Calu3 (cell line): ENCODE measurements at regions not wholly inside any gene's neighbourhood (a gene's known extent, or its start where the extent isn't known, plus 50 kb on each side); places are given as distances from the start of the nearest gene placed in this dataset.

Source experiments
- BruUV-seq: library from RNA; stranded (reverse); fragments of 400-500 nt; replicated peaks from 2 replicates; lab custom pipeline; 2021; lab: Mats Ljungman, UMichigan
- CTCF ChIA-PET: fragments of 300-600 bp; sonication (Branson Sonifier 250); formaldehyde crosslinking; loops from one replicate; lab custom pipeline; 2022; ENCODE audit warnings: antibody characterized with exemption; lab: Charles Lee
- DNase-seq: peaks from one replicate; pipeline ENCODE4 v3.0.0; 2022
- H3K27ac Mint-ChIP-seq: one replicate; pipeline ENCODE4 v1.8.0; 2022; ENCODE audit warnings: mixed read lengths; ENCODE audit not compliant: unreplicated experiment
- H3K27me3 Mint-ChIP-seq: one replicate; pipeline ENCODE4 v1.8.0; 2022; ENCODE audit warnings: mixed read lengths; ENCODE audit not compliant: unreplicated experiment
- H3K36me3 Mint-ChIP-seq: one replicate; pipeline ENCODE4 v1.8.0; 2022; ENCODE audit warnings: mild to moderate bottlenecking, moderate library complexity, mixed read lengths; ENCODE audit not compliant: insufficient read depth, unreplicated experiment
- H3K4me1 Mint-ChIP-seq: one replicate; pipeline ENCODE4 v1.8.0; 2022; ENCODE audit warnings: mild to moderate bottlenecking, low read depth, mixed read lengths; ENCODE audit not compliant: unreplicated experiment
- H3K4me3 Mint-ChIP-seq: one replicate; pipeline ENCODE4 v1.8.0; 2022; ENCODE audit warnings: mild to moderate bottlenecking, low read depth, moderate library complexity, mixed read lengths; ENCODE audit not compliant: unreplicated experiment
- H3K9me3 Mint-ChIP-seq: one replicate; pipeline ENCODE4 v1.8.0; 2022; ENCODE audit warnings: low read depth, mixed read lengths; ENCODE audit not compliant: unreplicated experiment
- CTCF ChIP-seq: fragments of 200-600 bp; IDR thresholded peaks from one replicate; pipeline ENCODE4 v1.8.0; 2022; ENCODE audit warnings: antibody characterized with exemption; ENCODE audit not compliant: unreplicated experiment
- intact Hi-C: fragments of 100-400 bp; cut with micrococcal nuclease; formaldehyde crosslinking; loops from one replicate; pipeline ENCODE4 v1.10.0; 2022; ENCODE audit not compliant: unreplicated experiment

GRCh38 chr2:150545916-150546315, 58.4 kb upstream of the RND3 start:
- no TSS peak for BruUV-seq
- Mint-ChIP-seq H3K4me1 (no peaks in the 10 kb centered on the region), H3K36me3 (no peaks in the 10 kb centered on the region), H3K9me3 (no peaks in the 10 kb centered on the region), H3K27me3 (no peaks in the 10 kb centered on the region), H3K27ac (no peak overlapping the region), H3K4me3 (no peak overlapping the region)
- no peak for DNase-seq
- intact Hi-C loops = no loop called here
- TF ChIP-seq CTCF = no peak
- CTCF ChIA-PET = no interaction called here

GRCh38 chr2:150544731-150545130, 57.3 kb upstream of the RND3 start:
- Mint-ChIP-seq H3K4me3 (no peak overlapping the region), H3K9me3 (no peaks in the 10 kb centered on the region), H3K27ac (no peak overlapping the region), H3K36me3 (no peaks in the 10 kb centered on the region), H3K27me3 (no peaks in the 10 kb centered on the region), H3K4me1 (no peaks in the 10 kb centered on the region)
- no TSS peak for BruUV-seq
- DNase-seq = no peak
- CTCF ChIA-PET = no interaction called here
- TF ChIP-seq CTCF = no peak
- intact Hi-C loops = no loop called here

GRCh38 chr2:150542692-150543091, 55.2 kb upstream of the RND3 start:
- CTCF ChIA-PET = no interaction called here
- no peak for DNase-seq
- no peak overlapping the region for H3K27ac Mint-ChIP-seq
- intact Hi-C loops = no loop called here
- no peak overlapping the region for H3K4me3 Mint-ChIP-seq
- BruUV-seq = no TSS peak
- no peaks in the 10 kb centered on the region for H3K27me3 Mint-ChIP-seq
- H3K36me3 Mint-ChIP-seq = no peaks in the 10 kb centered on the region
- no peak for TF ChIP-seq CTCF
- no peaks in the 10 kb centered on the region for H3K9me3 Mint-ChIP-seq
- H3K4me1 Mint-ChIP-seq = no peaks in the 10 kb centered on the region

- Mint-ChIP-seq H3K27me3 (no peaks in the 10 kb centered on the region), H3K27ac (no peak overlapping the region), H3K9me3 (no peaks in the 10 kb centered on the region), H3K4me3 (no peak overlapping the region), H3K36me3 (no peaks in the 10 kb centered on the region), H3K4me1 (no peaks in the 10 kb centered on the region)
- TF ChIP-seq CTCF = no peak
- DNase-seq = no peak
- BruUV-seq = no TSS peak
- CTCF ChIA-PET = interaction anchor here (0.6 kb wide), 1 partner anchor 45 kb away, joined by 4 read pairs; no protein-coding TSS in a partner anchor
- intact Hi-C loops = no loop called here
Observed at GRCh38 chr2:150542172-150542571, 54.7 kb upstream of the RND3 start.
